ENCODE measurements at regions not wholly inside any gene's neighbourhood (a gene's known extent, or its start where the extent isn't known, plus 50 kb on each side); places are given as distances from the start of the nearest gene placed in this dataset.
"Not testable (repeated sequence)": the region's sequence is repeated elsewhere in the genome, so short reads cannot be mapped to it uniquely, and the experiment has no call there.

- TF ChIP-seq, protein P1, sequence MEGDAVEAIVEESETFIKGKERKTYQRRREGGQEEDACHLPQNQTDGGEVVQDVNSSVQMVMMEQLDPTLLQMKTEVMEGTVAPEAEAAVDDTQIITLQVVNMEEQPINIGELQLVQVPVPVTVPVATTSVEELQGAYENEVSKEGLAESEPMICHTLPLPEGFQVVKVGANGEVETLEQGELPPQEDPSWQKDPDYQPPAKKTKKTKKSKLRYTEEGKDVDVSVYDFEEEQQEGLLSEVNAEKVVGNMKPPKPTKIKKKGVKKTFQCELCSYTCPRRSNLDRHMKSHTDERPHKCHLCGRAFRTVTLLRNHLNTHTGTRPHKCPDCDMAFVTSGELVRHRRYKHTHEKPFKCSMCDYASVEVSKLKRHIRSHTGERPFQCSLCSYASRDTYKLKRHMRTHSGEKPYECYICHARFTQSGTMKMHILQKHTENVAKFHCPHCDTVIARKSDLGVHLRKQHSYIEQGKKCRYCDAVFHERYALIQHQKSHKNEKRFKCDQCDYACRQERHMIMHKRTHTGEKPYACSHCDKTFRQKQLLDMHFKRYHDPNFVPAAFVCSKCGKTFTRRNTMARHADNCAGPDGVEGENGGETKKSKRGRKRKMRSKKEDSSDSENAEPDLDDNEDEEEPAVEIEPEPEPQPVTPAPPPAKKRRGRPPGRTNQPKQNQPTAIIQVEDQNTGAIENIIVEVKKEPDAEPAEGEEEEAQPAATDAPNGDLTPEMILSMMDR (conservative IDR thresholded peaks at IDR 0.05): no peak
- peak overlapping the region; percentile 36 for H3K4me3 Mint-ChIP-seq
- H3K27me3 Mint-ChIP-seq (ENCODE audit: low read depth): peaks cover 94% of the 10 kb centered on the region
- no peak overlapping the region for H3K27ac Mint-ChIP-seq (ENCODE audit: unreplicated experiment)
- no peaks in the 10 kb centered on the region for H3K36me3 Mint-ChIP-seq (ENCODE audit: low read depth)
- H3K9me3 Mint-ChIP-seq: no peaks in the 10 kb centered on the region
- peaks cover 15% of the 10 kb centered on the region for H3K4me1 Mint-ChIP-seq
- no peak for DNase-seq (ENCODE audit: low read depth, low spot score)
Observed at GRCh38 chr6:27541212-27541932, 68.5 kb upstream of the ZNF184 start.

DNA sequence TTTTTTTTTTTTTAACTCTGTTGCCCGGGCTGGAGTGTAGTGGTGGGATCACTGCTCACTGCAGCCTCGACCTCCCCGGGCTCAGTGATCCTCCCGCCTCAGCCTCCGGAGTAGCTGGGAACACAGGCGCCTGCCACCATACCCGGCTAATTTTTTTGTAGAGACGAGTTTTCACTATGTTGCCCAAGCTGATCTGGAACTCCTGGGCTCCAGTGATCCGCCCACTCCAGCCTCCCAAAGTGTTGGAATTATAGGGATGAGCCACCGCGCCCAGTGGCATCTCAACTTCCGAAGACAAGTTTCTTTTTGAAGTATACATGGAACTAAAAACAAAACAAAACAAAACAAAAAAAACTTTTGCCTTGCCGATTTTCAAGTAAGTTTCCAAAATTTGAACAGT, 66.6 kb upstream of the ZNF184 start:
- Mint-ChIP-seq H3K9me3 (no peaks in the 10 kb centered on the region), H3K36me3 (ENCODE audit: low read depth) (no peaks in the 10 kb centered on the region), H3K4me3 (peak overlapping the region; percentile 74), H3K4me1 (peaks cover under 1% of the 10 kb centered on the region), H3K27ac (ENCODE audit: unreplicated experiment) (no peak overlapping the region), H3K27me3 (ENCODE audit: low read depth) (peaks cover 84% of the 10 kb centered on the region)
- TF ChIP-seq, protein P1 (conservative IDR thresholded peaks at IDR 0.05): no peak
- DNase-seq (ENCODE audit: low read depth, low spot score): no peak

DNA sequence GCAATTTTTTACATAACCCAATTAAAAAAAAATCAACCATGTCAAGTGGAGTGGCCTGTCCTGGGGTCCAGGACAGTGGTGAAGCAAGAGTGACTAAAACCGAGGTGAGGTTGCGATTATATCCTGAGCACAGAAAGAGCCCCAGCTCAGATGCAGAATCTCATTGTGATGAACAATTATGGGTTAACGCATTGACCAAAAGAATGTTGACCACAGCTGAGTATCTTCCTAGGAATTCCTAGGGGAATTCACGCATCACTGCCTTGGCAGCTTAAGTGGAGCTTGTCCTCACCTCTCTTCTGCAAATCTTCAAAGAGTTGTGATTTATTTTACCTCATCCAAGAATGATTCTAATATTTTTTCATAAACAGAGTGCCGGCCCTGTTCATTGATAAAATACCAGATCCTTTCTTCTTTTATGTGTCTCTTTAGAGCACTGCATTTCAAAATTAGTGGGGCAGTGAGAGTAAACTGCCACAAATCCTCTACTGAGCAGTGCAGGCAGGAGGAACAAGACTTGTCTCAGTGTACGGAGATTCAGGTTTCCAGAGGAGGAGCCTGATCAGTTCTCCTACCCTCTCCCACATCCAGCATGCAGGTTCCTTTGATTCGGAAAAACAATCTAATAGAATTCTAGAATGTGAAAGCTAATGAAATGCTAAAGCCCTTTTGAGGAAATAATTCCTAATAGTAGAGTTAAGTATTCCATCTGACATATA, 60.1 kb upstream of the ZNF184 start:
- no peak overlapping the region for H3K4me3 Mint-ChIP-seq
- H3K4me1 Mint-ChIP-seq: no peaks in the 10 kb centered on the region
- H3K9me3 Mint-ChIP-seq: peaks cover 3% of the 10 kb centered on the region
- H3K27me3 Mint-ChIP-seq (ENCODE audit: low read depth): peaks cover 54% of the 10 kb centered on the region
- TF ChIP-seq, protein P1 (conservative IDR thresholded peaks at IDR 0.05): no peak
- no peak overlapping the region for H3K27ac Mint-ChIP-seq (ENCODE audit: unreplicated experiment)
- H3K36me3 Mint-ChIP-seq (ENCODE audit: low read depth): peaks cover 2% of the 10 kb centered on the region
- no peak for DNase-seq (ENCODE audit: low read depth, low spot score)

DNA sequence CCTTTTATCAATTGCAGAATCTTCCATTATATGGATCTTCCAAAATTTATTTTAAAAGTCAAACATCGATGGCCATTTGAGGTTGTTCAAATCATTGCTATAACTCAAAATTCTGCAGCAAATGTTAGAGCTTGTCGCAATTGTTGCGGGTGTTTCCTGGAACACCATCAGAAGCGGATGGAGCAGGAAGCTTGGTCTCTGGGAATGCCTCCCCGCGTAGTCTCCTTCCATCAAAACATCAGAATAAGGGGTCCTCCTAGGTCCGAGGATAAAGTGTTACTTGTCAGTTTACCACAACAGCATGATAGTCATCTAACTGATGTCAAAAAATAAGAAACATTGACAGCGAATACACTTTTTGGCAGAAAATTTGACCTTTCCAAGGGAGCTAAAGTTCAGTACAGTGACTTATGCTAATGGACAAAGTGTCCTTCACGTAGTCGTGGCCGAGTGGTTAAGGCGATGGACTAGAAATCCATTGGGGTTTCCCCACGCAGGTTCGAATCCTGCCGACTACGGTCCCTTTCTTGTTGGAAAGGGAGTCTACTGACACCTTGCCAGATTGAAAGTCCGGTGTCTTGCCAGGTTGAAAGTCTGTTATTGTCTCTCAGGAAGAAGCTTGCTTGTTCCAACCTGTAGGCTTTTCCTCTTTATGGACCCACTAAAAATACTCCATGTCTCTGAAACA, 59.0 kb upstream of the ZNF184 start:
- Mint-ChIP-seq H3K4me3 (no peak overlapping the region), H3K4me1 (no peaks in the 10 kb centered on the region), H3K9me3 (peaks cover 3% of the 10 kb centered on the region), H3K36me3 (ENCODE audit: low read depth) (peaks cover 2% of the 10 kb centered on the region), H3K27me3 (ENCODE audit: low read depth) (peaks cover 43% of the 10 kb centered on the region), H3K27ac (ENCODE audit: unreplicated experiment) (no peak overlapping the region)
- TF ChIP-seq, protein P1 (conservative IDR thresholded peaks at IDR 0.05): no peak
- no peak for DNase-seq (ENCODE audit: low read depth, low spot score)

- H3K27me3 Mint-ChIP-seq (ENCODE audit: low read depth): peaks cover 31% of the 10 kb centered on the region
- not testable (repeated sequence) for H3K4me3 Mint-ChIP-seq; DNase-seq (ENCODE audit: low read depth, low spot score); H3K36me3 Mint-ChIP-seq (ENCODE audit: low read depth); H3K27ac Mint-ChIP-seq (ENCODE audit: unreplicated experiment); H3K4me1 Mint-ChIP-seq; H3K9me3 Mint-ChIP-seq
Observed at GRCh38 chr6:27529796-27530195, 56.9 kb upstream of the ZNF184 start.
